ENCODE measurements at regions not wholly inside any gene's neighbourhood (a gene's known extent, or its start where the extent isn't known, plus 50 kb on each side); places are given as distances from the start of the nearest gene placed in this dataset.
"Not testable (repeated sequence)": the region's sequence is repeated elsewhere in the genome, so short reads cannot be mapped to it uniquely, and the experiment has no call there.

- DNase-seq, result no peak
Observed at GRCh38 chr16:63410594-63410993, 1374.4 kb upstream of the CDH8 start.

- DNase-seq, result no peak
Observed at GRCh38 chr16:63403792-63404191, 1367.6 kb upstream of the CDH8 start.

DNA sequence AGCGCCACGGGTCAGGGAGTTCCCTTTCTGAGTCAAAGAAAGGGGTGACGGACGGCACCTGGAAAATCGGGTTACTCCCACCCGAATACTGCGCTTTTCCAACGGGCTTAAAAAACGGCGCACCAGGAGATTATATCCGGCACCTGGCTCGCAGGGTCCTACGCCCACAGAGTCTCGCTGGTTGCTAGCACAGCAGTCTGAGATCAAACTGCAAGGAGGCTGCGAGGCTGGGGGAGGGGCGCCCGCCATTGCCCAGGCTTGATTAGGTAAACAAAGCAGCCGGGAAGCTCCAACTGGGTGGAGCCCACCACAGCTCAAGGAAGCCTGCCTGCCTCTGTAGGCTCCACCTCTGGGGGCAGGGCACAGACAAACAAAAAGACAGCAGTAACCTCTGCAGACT lies 1352.0 kb upstream of the CDH8 start:
- not testable (repeated sequence) for DNase-seq

- peak; percentile 37 for DNase-seq
Observed at GRCh38 chr16:63385714-63386432, 1349.6 kb upstream of the CDH8 start.

- no peak for DNase-seq
Observed at GRCh38 chr16:63373744-63374143, 1337.5 kb upstream of the CDH8 start.

DNA sequence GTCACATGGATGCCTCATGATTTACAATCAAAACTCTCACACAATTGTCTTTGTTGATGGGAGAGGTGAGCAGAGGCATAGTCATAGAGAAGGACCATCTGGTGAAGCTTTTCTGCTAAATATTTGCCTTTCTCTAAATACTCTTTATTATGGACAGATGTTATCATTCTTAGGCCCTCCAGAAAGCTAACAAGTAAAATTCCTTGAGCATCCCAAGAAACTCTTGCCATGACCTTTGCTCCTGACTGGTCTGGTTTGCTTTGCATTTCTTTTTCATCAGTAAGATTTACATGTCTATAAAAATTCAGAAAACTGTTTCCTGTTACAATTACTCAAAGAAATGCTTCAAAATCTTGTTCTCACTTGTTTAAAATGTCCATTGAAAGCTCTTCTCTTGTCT lies 1336.6 kb upstream of the CDH8 start:
- no peak for DNase-seq

GRCh38 chr16:63372283-63372682 lies 1336.0 kb upstream of the CDH8 start:
- no peak for DNase-seq

DNA sequence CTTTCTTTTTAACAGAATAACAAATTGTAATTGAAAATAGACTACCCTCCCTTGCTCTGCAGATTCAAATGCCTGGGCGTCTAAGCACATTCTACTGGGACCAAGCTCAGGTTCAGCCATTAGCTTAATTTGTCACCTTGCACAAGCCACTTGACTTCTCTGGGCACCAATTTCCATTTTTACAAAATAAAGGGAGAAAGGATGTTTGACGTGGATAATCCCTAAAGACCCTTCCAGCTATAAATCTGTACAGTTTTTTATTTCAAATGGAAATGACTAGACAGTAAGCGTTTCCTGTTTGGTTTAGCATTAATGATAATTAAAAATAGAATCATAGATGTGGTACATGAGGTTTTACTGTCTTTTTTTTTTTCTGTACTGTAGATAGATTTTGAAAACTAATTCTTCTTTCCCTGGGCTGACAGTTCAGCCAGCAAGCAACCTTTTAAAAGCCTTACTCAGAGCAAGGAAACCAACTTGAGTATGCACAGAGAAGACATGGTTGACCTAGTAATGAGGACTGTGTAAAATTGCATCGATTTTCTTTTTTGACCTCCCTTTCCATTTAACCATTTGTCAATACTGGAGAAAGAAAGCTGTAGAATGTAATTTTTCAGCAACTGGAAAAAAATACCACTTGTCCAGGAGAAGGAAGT lies 1329.5 kb upstream of the CDH8 start:
- no peak for DNase-seq

DNA sequence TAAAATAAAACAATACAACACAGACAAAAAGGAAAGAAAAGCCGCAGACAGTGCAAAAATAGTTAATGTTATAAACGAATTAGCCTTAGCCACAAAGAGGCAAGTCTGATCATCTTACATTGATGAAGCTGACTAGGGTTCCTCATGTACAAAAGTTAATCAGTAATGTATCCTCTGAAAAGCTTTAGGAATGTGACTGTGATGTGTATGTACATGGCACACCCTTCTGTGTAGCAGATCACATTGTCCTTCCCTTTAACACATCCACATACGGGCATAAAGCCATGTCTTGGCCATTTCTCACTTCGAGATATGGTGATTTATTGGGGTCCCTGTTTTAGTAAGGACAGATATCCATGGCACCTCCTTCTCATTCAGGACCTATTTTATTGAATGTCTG lies 1327.5 kb upstream of the CDH8 start:
- DNase-seq, result no peak

DNA sequence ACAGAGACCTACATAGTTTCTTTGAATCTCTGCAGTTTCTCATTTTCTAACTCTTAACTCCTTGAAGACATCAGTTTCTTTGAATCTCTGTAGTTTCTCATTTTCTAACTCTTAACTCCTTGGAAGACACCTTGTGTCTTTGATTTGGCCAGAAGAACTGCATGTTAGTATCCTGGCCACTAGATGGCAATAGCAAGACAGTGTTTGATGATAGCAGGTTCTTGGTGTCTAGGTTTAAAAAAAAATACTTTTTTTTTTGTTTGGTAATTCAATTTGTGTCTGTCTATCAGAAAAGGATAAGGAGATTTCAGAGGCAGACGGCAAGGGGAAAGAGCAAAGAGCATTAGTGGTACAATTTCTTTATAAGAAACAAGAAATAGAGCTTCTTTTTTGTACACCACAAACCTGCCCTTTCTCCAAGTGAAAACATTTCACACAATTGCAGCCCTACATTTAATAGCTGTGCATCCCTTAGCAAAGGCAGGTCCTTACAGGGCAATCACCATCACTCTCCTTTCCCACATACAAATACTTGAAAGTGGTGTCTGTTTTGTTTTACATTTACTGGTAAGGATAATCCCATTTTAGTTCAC lies 1324.9 kb upstream of the CDH8 start:
- peak; percentile 34 for DNase-seq

DNA sequence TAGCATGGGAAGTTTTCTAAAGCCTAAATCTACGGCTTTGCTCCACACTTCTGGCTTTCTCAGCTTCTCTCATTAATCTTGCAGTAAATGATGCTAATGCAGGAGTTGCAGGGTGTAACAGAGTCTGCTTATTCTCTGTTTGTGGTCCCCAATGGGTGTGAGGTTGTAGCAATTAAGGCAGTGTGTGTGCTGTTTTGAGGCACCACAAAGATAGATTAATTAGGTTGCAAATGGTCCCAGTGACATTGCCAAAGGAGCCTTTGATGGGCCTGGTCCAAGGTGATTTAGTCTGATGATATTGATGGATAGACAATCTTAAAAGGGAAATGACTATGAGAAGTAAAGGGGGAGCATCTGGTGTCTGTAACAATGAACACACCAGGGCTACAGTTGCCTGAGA lies 1313.7 kb upstream of the CDH8 start:
- no peak for DNase-seq

DNA sequence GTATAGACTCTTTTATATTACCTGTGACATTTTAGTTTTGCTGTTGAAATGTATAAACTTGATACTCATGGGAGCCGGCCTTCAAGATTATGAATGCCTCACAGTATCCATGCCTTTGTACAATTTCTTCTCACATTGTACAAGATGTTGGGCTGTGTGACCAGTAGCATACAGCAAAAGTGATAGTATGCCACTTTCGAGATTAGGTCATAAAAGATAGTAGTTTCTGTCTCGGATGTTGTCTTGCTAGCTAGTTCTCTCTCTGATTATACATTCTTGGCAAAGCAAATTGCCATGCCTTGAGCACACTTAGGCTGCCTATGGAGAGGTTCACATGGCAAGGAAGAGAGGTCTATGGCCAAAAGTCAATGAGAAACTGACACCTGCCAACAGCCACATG lies 1309.8 kb upstream of the CDH8 start:
- DNase-seq, result no peak

GRCh38 chr16:63337264-63337663 lies 1301.0 kb upstream of the CDH8 start:
- DNase-seq, result no peak

- no peak for DNase-seq
Observed at GRCh38 chr16:63331111-63331510, 1294.9 kb upstream of the CDH8 start.

DNA sequence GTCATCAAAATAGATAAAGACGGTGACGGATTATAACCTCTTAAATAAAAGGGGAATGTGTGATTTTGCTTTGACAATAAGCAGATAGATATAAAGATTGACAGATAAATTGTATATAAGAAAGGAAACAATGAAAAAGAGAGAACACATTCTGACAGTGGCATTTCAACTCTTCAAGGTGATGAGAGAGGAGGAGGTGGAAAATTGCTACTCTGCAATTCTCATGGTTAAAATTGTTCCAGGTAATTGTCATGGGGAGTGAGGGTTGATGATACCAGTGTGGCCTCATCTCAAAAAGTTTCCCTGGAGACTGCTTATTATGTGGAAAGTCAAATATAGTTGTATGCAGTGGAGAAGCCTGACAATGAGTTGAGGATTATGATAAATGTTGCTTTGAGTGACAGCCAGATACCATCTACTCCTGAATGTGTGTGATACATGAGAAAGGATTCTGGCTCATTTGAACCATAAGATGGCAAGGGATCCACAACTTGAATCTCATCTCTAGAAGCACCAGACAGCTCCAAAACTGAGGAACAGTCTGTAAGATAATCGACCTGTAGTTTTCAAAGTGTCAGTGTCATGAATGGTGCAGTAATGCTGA lies 1290.6 kb upstream of the CDH8 start:
- DNase-seq, result no peak

DNA sequence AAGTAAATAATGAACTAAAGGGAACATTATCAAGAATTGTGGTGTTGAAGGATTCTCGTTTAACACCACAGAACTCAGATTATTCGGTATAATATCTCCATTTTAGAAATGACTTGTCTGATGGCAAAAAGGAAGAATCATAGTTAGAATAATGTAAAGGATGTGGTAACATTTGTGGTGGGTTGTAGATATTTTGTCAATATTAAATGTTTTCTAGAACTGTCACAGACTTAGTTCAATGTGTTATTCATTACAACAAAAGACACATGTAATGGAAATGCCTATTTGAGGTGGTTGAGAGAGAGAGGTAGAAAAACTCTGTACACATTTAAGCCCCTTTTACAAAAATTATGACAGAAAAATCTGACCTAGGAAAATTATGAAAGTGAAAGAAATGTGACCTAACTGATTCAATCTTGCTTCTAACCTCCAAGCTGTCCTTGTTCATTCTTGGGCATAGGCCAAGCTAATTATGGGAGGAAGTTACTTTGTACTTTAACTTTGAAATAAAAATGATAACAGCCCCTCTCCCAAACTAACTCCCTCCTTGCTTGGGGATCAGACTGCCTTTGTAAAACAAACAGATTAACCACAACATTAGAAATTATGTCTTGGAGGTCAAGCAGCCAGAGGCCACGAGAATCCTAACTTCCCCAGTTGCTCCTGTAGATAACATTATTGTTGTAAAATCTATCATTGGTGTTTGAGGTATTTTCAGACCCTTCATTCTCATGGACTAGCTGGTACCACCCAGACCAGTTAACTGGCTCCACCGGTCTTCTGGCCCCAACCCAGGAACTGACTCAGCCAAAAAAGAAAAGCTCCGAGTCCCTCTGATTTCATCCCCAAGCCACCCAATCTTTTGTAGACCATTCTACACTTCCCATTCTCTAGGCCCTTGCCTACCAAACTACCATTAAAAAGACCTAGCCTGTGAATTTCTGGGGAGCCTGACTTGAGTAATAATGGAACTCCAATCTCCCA lies 1287.8 kb upstream of the CDH8 start:
- DNase-seq, result no peak

DNA sequence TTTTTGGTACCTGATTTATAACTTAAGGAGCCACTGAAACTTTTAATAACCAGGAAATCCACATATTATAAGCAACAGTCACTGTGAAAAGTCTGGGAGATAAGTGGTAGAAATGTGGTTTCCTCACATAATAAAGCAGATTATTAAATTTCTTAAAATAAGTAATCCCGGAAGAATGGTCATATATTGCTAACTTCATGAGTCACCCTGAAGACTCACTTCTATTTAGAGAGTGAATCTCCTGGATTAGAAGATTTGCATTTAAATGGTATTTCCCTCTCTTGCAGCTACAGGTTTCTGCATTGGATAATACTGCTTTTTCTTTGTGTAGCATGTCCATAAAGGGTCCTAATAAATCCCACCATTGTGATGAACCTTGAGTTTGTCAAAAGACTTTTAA lies 1286.8 kb upstream of the CDH8 start:
- DNase-seq, result no peak

DNA sequence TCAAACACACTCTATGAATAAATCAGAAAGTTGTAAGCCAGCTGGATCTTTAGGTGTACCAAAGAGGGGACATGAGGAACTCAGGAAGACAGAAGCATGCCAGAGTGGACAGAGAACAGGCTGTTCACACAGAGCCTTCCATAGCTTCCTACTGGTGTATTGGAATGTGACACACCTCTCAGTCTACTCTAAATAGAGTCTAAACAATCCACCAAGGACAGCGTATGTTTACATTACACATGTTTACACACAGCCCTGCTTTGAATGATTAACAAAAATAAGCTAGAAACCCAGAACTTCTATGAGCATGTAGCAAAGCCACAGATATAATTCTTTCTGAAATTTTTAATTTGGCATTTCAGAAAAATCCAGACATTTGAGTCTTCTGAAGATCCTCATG lies 1279.0 kb upstream of the CDH8 start:
- no peak for DNase-seq

DNA sequence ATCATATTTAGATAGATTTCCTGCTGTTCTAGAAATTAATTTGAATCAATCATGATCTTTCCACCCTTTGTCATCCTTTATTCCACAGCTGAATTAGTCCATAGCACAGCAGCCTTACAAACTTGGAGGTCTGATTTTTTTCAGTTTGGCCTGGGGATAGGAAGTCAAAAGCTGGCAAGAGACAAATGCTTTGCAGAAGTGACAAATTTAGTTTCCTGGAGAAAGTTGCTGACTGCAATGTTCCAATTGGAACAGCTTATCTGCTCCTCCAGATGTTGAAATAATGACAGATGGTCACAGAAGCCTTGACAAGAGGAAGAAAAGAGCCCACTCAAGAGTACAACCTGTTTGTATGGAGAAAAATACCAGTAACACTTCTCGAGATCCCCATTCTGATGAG lies 1276.1 kb upstream of the CDH8 start:
- DNase-seq, result no peak

- no peak for DNase-seq
Observed at GRCh38 chr16:63311313-63311712, 1275.1 kb upstream of the CDH8 start.

GRCh38 chr16:63302811-63303210 lies 1266.6 kb upstream of the CDH8 start:
- no peak for DNase-seq

DNA sequence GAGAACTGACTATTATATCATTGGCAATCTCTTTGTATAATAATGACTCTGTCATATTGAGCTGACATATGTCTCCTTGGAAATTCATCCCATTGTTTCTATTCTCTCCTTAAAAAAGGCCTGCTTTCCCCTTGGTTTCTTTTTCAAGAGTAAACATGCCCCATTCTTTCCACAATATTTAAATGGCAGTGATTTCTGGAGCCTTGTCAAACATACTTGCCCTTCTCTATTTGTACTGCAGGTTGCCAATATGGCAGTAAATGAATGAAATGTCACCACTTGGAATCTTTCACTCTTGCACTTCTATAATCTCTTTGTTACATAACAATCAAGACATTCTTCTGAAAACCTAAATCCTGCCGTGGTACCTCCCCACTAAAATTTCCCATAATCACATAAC lies 1265.1 kb upstream of the CDH8 start:
- DNase-seq, result no peak

DNA sequence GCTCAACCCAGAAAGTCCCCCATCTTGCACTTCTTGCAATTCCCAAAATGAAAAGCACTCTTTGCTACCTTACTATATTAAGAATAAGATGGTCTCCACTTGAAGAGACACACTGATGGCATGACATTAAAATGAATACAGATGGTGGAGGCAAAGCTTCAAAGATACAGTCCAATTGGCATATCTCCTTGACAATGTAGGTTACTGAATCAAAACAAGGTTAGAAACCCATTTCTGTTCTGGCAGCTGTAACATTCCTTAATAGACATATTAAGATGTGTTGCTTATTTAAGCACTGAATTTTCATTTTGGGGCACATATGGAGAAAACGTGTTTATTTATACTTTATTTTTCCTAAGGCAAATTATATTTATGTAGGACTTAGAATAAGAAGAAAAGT lies 1262.8 kb upstream of the CDH8 start:
- no peak for DNase-seq
